ENCODE measurements at regions not wholly inside any gene's neighbourhood (a gene's known extent, or its start where the extent isn't known, plus 50 kb on each side); places are given as distances from the start of the nearest gene placed in this dataset.

DNA sequence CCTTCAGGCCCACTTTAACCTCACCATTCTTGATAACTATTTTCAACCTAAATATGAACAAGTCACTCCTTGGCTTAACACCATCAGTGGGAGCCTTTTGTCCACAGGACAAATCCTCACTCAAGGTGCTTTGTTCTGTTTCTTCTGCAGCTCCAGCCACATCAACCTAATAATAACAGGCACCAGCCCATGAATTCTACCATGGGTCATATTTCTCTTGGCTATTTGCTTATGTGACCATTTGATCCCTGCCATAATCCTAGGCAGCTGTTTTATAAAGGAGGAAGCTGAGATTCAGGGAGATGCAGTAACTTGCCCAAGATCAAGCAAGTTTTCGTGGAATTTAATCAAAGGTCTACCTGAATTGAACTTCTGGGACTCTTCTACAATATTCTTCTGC, 561.3 kb downstream of the DHX35 start:
- no peak for DNase-seq

DNA sequence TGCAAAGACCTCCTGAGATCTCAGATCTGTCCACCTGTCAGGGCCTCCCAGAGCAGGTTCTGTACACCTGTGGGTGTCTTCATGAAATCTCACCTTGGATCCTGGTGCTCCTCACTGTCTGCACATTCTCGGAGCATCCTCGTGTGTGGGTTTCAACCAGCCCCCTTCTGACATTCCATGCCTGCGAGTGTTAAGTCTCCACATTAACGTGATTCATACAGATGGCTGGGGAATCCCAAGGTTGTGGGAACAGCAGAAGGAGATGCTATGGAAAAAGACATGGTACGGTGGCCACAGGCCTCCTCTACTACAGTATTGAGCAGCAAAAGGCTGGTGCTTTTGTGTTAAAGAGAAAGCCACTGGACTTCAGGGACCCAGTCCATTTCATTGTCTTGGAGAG, 556.5 kb downstream of the DHX35 start:
- DNase-seq = no peak

DNA sequence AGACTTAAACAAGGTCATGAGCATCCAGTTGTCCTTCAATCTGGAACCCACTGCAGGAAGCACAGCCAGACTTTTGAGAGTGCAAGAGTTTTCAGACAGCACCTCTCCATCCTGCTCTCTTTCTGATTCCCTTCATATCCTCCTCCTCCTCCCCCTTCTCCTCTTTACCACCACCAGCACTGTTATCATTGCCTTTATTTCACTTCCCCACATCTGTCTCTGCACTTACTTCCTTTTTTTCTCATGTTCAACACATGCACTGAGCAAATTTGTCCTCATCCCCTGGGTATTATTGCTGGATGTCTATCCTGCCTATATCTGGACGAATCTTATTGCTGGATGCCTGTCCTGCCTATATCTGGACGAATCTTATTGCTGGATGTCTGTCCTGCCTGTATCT, 554.8 kb downstream of the DHX35 start:
- no peak for DNase-seq

DNA sequence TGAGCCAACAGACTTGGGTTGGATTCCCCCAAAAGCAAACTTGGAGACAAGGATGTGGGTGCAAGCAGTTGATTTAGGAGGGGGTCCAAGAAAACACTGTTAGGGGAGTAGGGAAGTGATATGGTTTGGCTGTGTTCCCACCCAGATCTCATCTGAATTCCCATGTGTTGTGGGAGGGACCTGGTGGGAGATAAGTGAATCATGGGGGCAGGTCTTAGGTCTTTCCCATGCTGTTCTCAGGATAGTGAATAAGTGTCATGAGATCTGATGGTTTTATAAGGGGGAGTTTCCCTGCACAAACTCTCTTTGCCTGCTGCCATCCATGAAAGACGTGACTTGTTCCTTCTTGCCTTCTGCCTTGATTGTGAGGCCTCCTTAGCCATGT, 542.6 kb downstream of the DHX35 start:
- no peak for DNase-seq

DNA sequence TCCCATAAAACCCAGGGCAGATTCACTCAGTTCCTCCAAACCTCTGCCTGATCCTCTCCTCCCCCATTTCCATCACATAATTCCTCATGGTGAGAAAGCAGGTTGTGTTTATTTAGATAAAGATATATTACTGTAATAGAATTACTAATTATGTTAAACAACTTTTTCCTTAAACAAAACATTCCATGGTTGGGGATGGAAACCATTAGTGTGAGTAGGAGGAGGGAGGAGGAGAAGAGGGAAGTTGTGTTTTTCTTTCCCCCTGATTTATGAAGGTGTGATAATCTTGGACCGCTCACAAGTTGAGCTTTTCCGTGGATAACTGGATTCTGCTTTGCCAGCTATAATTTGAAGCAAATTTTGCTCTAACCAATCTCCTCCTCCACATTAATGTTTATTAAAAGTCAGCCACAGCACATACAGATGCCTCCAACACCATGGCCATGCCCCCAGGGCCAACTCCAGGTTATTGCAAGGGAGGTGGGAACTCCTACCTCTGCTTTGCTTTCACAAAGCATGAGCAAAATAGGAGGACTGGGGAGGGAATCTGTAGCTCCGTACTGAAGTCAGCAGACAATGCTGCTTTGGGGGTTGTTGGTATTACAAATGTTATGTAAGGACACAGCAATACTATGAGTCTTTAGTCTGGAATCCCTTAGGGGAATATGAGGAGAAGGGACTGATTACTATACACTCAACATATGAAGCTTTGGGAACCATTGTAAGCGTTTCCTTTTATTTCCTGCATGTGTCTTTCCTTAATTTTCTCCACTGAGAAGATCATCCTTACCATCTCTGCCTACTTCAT, 542.0 kb downstream of the DHX35 start:
- no peak for DNase-seq

DNA sequence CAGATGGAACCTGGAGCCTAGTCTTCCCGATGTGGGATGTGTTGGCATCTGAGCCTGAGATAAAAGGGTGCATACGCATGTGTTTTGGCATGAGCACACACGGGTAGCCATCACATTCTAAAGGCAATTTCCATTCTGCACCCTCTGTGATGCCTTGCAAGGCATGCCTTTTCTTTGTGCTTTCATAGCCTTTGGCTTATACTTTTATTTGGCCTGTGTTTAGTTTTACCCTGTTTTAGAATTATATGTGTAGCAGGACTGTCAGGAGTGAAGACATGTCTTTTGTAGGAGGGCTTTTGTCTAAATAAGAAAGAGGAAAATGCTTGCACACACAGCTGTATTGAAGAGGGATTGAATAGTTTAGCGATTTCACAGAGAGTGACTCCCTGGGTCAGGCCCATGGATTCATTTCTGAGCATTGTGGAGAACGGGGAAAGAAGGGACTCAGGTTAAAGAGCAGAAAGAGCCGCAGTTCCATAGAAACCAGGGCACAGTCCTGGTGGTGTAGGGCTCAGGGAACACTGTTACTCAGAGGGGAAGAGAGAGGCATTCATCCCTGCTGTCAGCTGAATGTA, 530.2 kb downstream of the DHX35 start:
- no peak for DNase-seq

DNA sequence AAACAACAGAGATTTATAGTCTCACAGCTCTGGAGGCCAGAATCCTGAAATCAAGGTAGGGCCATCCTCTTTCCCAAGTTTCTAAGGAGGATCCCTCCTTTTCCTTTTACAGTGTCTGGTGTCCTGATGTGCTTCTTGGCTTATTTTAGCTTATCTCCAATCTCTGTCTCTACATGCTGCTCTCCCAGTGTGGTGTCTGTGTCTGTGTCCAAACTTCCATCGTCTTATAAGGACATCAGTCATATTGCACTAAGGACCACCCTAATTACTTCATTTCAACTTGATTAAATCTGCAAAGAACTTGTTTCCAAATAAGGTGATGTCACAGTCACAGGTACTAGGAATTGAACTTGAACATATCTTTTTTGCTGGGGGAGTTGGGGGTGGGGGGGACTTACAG, 529.6 kb downstream of the DHX35 start:
- no peak for DNase-seq

DNA sequence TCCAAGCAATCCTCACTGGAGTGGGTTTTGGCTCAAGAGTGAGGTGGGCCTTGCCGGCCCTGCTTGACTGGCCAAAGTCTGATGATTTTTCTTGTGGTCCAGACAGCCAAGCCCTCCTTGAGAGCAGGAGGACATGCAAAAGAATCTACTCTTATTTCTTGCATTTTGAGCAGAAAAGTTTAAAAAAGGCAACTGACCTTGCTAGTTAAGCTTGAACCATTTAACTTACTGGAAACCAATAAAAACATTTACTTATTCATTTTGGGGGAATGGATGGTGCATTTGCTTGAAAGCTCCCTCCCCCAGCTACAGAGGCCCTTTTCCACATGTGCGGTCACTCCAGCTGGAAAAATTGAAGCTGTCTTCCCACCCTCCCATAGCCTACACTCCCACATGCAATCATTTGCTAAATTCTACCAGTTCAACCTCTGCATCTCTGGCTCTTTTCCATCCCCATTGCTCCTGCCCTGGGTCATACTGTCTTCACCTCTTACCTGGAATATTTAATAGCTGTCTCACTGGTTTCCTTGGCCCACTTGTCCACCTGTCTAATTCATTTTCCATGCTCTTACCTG, 527.9 kb downstream of the DHX35 start:
- DNase-seq = no peak

DNA sequence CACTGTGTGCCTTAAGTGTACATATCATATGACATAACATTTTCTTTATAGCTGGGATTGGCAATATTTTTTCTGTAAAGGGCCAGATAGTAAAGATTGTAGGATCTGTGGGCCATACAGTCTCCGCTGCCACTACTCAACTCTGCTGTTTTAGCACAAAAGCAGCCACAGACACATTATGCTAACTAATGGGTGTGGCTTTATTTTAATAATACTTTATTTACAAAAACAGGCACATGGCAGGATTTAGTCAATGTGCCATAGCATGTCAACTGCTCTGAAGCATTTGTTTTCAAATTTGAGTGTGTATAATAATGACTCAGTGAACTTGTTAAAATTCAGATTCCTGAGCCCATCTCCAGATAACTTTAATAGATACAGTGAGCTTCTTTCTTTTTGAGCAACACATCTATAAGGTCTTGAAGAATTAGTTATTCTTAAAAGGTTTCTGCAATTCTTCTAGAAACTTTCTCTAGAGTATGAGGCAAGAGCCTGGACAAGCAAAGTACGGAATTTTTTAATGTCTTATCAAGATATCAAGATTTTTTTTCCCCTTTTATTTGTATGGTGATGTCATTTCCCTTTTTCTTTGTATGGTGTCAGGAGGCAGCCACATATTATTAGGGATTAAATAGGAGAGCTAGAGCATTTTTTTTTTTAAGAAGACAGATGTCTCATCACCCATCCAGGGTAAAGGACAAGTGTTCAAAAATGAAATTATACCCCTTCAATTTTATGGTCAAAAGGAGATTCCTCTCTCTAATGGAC, 518.3 kb downstream of the DHX35 start:
- no peak for DNase-seq

DNA sequence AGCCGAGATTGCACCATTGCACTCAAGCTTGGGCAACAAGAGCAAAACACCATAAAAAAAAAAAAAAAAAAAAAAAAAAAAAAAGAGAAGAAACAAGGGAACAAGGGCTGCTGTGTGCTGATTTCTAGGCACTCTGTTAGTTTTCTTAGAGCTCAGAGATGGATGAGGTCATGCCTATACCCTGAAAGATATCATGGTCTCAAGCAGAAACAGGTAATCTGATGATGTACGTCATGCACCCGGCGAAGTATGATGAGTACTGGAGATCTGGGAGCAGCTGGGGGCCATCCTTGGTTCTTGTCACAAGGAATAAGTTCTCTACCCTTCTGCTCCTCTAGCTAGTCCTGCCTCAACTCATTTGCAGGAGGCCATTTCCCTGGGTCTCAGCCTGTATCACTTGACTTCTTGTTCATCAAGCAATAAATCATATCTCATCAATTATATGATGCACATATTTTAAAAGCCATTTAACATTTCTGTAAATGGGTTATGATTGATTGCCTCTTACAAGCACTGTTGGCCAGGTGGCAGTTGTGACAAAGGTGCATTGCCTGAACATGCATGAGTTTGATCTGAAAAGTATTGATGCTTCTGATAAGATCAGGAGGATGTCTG, 517.2 kb downstream of the DHX35 start:
- DNase-seq = no peak

DNA sequence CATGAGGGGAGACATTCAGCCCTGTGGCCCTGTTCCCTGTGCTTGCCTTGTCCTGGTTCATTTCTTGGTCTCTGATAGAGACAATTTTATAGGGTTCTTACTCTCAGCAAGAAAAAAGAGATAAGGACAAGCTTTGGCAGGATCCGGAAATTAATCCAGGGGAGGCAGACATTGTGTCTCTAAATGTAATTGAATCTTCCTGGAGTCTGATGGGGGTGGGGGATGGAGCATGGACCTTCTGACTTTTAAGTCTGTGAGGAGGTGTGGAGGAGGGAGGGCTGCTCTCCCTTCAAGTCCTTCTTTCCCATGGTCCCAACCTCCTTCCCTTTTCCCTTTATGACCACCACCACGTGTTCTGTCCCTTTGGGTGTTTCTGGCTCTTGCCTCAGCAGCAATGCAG, 512.7 kb downstream of the DHX35 start:
- DNase-seq = no peak

DNA sequence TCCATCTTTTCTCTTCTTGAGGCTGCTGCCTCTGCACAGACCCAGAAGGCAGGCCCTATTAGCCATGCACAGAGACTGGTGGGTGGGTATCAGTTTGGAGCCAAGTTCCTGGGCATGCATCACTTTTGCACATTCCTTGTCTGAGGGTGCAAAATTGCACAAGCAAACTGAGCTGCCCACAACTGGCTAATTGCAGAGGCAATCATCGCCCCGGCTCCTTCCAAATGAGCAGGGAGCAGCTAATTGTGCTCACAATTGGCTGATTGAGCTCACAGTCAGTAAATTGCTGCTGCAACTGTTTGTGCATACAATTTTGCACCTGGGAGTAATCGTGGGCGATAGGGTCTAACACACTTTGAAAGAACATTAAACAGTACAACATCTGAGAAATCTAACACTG, 511.4 kb downstream of the DHX35 start:
- no peak for DNase-seq

DNA sequence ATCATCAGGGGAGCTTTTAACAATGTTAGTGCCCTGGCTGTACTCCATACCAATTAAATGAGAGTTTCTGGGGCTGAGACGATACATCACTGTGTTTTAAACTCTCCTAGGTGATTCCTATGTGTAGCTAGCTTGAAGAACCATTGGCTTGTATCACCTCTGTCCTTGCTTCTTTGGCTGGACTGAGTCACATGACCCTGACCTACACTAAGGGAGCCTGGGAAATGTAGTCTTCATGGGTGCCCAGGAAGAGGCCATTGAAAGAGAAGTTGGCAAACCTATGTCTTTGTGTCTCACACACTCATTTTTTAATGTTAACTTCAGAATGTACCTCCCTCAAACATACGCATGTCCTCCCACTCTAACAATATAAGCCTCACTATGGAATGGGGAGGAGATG, 506.6 kb downstream of the DHX35 start:
- DNase-seq = no peak

DNA sequence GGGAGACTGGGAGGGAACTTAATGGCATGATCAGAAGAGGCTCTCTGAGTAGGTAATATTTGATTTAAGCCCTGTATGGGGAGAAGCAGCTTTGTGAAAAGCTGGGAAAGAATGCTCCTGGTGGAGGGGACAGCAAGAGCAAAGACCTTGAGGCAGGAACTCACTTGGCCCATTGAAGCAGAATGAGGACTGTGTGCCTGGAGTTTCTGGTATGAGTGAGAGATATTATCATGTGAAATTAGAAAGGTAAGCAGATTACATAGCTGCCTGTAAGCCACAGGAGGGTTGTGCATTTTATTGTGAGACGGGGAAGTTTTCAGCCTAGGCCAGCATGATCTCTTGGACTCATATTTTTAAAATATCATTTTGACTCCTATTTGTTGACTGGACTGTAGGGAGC, 502.1 kb downstream of the DHX35 start:
- DNase-seq = no peak

DNA sequence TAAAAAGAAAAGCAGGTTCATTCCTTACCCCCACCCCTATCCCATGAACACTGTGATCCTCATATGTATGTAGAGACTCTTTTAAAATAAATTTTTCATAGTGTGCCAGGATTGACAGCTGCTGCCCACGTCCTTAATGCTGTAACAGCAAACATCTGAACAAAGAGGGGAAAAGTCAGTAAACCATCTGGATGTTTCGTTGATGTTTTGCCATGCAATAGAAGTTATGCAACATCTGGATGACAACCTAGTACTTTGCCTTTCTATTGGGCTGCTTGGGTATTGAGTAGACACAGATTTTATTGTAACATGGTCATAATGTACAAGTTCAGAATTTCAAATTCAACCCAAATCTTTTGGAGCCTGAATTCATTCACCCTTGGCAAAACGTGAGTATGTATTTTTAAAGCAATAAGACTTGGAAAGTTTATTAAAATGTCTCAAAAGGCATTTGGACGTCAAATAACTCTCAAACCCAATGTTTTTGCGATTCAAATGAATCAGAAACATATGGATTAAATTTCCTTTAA, 500.3 kb downstream of the DHX35 start:
- no peak for DNase-seq

DNA sequence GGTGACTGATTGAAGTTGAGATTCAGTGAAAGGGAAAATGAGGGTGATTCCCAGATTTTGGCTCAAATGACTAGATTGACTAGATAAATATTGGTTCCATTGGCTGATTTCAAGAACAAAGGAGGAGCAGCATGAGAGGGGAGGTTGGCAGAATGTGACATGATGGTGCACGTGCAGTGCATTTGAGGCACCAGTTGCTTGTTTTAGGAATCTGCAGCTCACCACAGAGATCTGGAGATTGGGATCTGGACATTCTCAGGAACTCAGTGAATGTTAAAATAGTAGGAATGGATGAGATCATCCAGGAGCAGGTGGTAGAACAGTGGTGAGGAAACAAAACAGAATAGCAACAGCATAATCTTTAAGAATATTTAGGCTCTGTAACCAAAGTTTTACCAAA, 496.3 kb downstream of the DHX35 start:
- DNase-seq = no peak

DNA sequence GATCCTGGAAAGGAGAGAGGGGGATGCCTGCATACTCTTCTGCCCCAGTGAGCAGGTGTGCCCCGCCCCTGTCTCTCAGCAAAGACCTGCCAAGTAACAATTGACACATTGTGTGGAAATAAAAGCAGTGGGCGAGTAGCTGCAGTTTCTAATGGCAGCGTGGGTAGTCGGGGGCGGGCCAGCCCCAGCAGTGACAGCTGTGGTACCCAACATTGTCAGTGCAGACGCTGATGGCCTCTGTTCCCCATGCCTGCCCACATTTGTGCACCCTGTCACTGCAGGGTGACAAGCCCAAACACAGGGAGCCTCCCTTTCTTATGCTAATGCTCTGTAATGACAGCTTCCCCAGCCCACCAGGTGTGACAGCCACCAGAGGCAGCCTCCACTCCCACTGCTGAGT, 491.7 kb downstream of the DHX35 start:
- DNase-seq = no peak

DNA sequence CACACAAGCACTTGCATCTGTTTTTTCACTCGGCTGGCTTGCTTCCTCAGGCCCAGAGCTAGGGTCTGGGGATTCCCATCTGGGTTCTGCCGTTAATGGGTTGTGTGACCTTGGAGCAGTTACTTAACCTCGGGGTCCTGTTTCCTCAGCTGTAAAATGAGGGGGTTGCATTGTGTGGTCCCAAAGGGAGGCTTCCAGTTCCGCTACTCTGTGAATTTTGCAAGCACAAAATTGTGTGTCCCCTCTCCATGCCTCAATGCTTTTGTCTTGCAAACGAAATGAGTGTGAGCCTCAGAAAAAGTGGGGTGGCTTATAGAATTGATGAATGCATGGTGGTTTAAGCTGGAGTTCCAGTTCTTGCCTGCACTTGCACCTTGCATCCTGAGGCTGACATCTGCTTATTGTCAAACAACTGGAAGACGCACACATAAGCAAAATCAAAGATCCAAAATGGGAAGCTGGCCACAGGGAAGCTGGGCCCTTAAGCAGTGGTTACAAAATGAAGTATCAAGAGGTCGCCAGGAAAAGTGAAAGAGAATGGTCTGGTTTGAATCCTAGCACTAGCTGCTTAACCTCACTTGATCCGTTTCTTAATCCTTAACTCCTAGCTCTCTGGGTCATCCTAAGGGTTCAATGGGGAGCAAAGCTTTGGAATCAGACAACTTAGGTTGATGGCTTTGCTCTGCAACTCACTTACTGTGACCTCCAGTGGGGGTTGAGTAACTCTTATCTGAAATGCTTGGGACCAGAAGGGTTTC, 490.6 kb downstream of the DHX35 start:
- DNase-seq = no peak

DNA sequence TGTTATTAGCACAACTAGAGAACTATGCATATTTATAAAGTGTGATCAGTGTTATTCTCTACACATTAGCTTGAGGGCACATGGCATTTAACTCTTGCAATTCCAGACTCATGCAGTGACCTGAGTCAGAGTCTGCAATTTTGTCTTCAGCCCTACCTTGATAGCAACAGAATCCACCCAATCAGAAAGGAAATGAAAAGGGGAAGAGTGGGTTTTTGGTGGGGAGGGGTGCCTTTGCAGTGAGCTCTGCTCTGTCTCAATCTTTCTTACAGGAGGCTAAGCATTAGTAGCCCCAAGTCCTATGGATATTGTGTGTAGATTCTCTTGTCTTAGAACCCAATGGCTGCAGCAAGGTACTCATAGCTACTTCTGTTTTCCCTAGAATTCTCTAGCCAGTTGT, 489.2 kb downstream of the DHX35 start:
- DNase-seq = no peak

DNA sequence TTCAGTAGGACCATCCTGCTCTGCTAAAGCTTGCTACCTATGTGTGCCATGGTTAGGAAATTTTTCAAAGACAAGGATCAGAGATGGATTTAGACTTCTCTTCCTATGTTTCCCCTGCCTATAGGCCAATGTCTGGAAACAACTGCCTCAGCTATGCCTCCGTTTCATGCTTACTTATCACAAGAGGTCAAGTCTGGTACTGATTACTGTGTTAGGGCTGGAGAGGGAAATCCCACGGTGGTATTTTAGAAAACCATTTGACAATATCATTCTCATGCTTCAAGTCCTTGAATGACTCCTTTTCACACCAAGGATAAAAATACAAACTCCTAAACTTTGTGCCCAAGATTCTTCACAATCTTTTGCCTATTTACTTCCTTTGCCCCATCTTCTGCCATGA, 484.3 kb downstream of the DHX35 start:
- DNase-seq = no peak

DNA sequence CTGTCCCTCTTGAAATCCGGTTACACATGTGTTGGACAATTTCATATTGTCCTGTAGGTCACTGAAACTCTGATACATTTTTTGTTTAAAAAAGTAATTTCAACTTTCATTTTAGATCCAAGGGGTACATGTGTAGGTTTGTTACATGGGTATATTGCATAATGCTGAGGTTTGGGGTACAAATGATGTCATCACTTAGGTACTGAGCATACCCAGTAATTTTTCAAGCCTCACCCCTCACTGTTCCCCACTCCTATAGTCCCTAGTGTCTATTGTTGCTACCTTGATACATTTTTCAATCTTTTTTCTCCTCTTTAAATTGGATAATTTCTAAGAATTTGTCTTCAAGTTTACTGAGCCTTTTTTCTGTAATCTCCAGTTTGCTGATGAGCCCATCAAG, 483.0 kb downstream of the DHX35 start:
- DNase-seq = no peak

DNA sequence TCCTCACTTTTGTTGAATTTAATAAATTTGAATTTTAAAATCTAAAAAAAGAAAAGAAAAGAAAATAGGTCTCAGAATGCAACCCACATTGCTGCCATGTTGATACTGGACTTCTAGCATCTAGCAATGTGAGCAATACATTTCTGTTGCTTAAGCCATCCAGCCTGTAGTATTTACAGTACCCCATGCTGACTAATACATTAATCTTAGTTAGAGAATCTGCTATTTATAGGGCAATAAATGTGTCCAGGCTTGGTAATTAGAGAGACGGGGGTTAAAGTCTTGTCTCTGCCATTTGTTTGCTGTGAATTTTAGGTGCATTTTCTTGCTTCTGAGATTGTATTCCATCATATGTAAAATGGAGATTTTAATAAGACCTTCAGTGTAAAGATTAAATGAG, 471.3 kb downstream of the DHX35 start:
- no peak for DNase-seq
